SK-N-SH treated with all-trans-retinoic acid at 6 μM for 48 hours (cell line): ENCODE measurements at regions not wholly inside any gene's neighbourhood (a gene's known extent, or its start where the extent isn't known, plus 50 kb on each side); places are given as distances from the start of the nearest gene placed in this dataset.

Experiments
- ATAC-seq: fragments of 200-7000 bp; cut with Tn5 transposase; 3 replicates; pipeline ENCODE4 v1.9.1; 2020; ENCODE audit warnings: mild to moderate bottlenecking, moderate library complexity
- ARNTL ChIP-seq: fragments of 450-650 bp; formaldehyde crosslinking; IDR thresholded peaks from 2 replicates; pipeline ENCODE4 v1.5.0; 2020; ENCODE audit warnings: low read depth, mild to moderate bottlenecking, moderate library complexity, borderline replicate concordance
- BACH2 ChIP-seq: fragments of 250-450 bp; sonication (Bioruptor Pico); IDR thresholded peaks from 2 replicates; pipeline ENCODE4 v1.9.0; 2021; ENCODE audit warnings: mild to moderate bottlenecking, borderline replicate concordance
- CREB5 ChIP-seq: fragments of 250-450 bp; sonication (Bioruptor Pico); IDR thresholded peaks from 2 replicates; pipeline ENCODE4 v1.5.1; 2020; ENCODE audit warnings: low read depth, mild to moderate bottlenecking, moderate library complexity
- CSDC2 ChIP-seq: fragments of 250-450 bp; sonication (Bioruptor Pico); IDR thresholded peaks from 2 replicates; pipeline ENCODE4 v1.5.0; 2020; ENCODE audit warnings: mild to moderate bottlenecking, moderate library complexity
- ESRRG ChIP-seq: fragments of 250-450 bp; sonication (Bioruptor Pico); IDR thresholded peaks from 2 replicates; pipeline ENCODE4 v1.6.1; 2021; ENCODE audit warnings: mild to moderate bottlenecking
- GLIS3 ChIP-seq: fragments of 250-450 bp; sonication (Bioruptor Pico); IDR thresholded peaks from 2 replicates; pipeline ENCODE4 v1.5.0; 2020; ENCODE audit warnings: mild to moderate bottlenecking, moderate library complexity
- ISL1 ChIP-seq: fragments of 250-450 bp; sonication (Bioruptor Pico); IDR thresholded peaks from 2 replicates; pipeline ENCODE4 v2.1.2; 2022; ENCODE audit warnings: mild to moderate bottlenecking, moderate library complexity
- PPARA ChIP-seq: fragments of 250-450 bp; sonication (Bioruptor Pico); IDR thresholded peaks from 2 replicates; pipeline ENCODE4 v1.5.0; 2020; ENCODE audit warnings: mild to moderate bottlenecking, borderline replicate concordance
- RARB ChIP-seq: fragments of 250-450 bp; sonication (Bioruptor Pico); IDR thresholded peaks from 2 replicates; pipeline ENCODE4 v1.8.0; 2021; ENCODE audit warnings: mild to moderate bottlenecking, moderate library complexity
- SNAI2 ChIP-seq: fragments of 250-450 bp; sonication (Bioruptor Pico); IDR thresholded peaks from 2 replicates; pipeline ENCODE4 v1.5.0; 2020; ENCODE audit warnings: mild to moderate bottlenecking, moderate library complexity
- TCF4 ChIP-seq: fragments of 250-450 bp; sonication (Bioruptor Pico); IDR thresholded peaks from 2 replicates; pipeline ENCODE4 v1.8.0; 2021; ENCODE audit warnings: mild to moderate bottlenecking, moderate library complexity, borderline replicate concordance
- TOX ChIP-seq: fragments of 250-450 bp; sonication (Bioruptor Pico); IDR thresholded peaks from 2 replicates; pipeline ENCODE4 v1.8.0; 2021; ENCODE audit warnings: mild to moderate bottlenecking, moderate library complexity, borderline replicate concordance
- ZC3H10 ChIP-seq: fragments of 250-450 bp; sonication (Bioruptor Pico); IDR thresholded peaks from 2 replicates; pipeline ENCODE4 v1.5.1; 2021; ENCODE audit warnings: mild to moderate bottlenecking, moderate library complexity
- ZFP3 ChIP-seq: fragments of 250-450 bp; sonication (Bioruptor Pico); IDR thresholded peaks from 2 replicates; pipeline ENCODE4 v1.5.0; 2020; ENCODE audit warnings: mild to moderate bottlenecking, moderate library complexity
- ZFP30 ChIP-seq: fragments of 450-650 bp; formaldehyde crosslinking; IDR thresholded peaks from 2 replicates; pipeline ENCODE4 v1.5.0; 2022; ENCODE audit warnings: mild to moderate bottlenecking, moderate library complexity
- ZNF565 ChIP-seq: fragments of 450-650 bp; formaldehyde crosslinking; conservative IDR thresholded peaks from 2 replicates; pipeline ENCODE4 v1.5.0; 2020; ENCODE audit warnings: low read depth, mild to moderate bottlenecking, moderate library complexity
- ZNF70 ChIP-seq: fragments of 450-650 bp; formaldehyde crosslinking; IDR thresholded peaks from 2 replicates; pipeline ENCODE4 v1.5.0; 2020; ENCODE audit warnings: mild to moderate bottlenecking, moderate library complexity
- ZNF8 ChIP-seq: fragments of 450-650 bp; formaldehyde crosslinking; IDR thresholded peaks from 2 replicates; pipeline ENCODE4 v1.5.0; 2020; ENCODE audit warnings: mild to moderate bottlenecking, moderate library complexity
- TF ChIP-seq, protein P1 (sequence below): fragments of 250-450 bp; sonication (Bioruptor Pico); IDR thresholded peaks from 2 replicates; pipeline ENCODE4 v1.5.0; 2020; ENCODE audit warnings: mild to moderate bottlenecking, moderate library complexity
- TF ChIP-seq, protein P2 (sequence below): fragments of 250-450 bp; sonication (Bioruptor Pico); IDR thresholded peaks from 2 replicates; pipeline ENCODE4 v1.8.0; 2021; ENCODE audit warnings: low read depth, mild to moderate bottlenecking, moderate library complexity, borderline replicate concordance
- TF ChIP-seq, protein P3 (sequence below): fragments of 250-450 bp; sonication (Bioruptor Pico); IDR thresholded peaks from 2 replicates; pipeline ENCODE4 v1.5.1; 2021; ENCODE audit warnings: mild to moderate bottlenecking, moderate library complexity
- TF ChIP-seq, protein P4 (sequence below): fragments of 250-450 bp; sonication (Bioruptor Pico); IDR thresholded peaks from 2 replicates; pipeline ENCODE4 v1.8.0; 2020; ENCODE audit warnings: mild to moderate bottlenecking, moderate library complexity, borderline replicate concordance

DNA sequence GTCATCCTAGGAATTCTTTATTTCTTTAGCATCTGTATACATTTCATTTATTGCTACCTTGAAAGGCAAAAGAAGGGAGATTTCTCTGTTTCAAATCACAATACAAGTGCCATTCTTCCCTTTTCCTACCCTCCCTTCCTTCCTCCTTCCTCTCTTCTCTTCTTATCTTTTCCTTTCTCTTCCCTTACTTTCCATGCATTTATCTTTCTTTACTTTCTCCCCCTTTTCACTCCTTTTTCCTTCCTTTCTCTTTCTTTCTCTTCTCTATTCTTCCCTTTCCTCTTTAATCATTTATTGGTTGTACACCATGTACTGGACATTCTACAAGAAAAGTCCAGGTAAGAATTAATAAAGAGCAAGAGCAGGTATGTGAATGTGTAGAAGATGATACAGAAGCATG lies 251.0 kb upstream of the PEX5L start (continued):
- TF ChIP-seq, protein P1, sequence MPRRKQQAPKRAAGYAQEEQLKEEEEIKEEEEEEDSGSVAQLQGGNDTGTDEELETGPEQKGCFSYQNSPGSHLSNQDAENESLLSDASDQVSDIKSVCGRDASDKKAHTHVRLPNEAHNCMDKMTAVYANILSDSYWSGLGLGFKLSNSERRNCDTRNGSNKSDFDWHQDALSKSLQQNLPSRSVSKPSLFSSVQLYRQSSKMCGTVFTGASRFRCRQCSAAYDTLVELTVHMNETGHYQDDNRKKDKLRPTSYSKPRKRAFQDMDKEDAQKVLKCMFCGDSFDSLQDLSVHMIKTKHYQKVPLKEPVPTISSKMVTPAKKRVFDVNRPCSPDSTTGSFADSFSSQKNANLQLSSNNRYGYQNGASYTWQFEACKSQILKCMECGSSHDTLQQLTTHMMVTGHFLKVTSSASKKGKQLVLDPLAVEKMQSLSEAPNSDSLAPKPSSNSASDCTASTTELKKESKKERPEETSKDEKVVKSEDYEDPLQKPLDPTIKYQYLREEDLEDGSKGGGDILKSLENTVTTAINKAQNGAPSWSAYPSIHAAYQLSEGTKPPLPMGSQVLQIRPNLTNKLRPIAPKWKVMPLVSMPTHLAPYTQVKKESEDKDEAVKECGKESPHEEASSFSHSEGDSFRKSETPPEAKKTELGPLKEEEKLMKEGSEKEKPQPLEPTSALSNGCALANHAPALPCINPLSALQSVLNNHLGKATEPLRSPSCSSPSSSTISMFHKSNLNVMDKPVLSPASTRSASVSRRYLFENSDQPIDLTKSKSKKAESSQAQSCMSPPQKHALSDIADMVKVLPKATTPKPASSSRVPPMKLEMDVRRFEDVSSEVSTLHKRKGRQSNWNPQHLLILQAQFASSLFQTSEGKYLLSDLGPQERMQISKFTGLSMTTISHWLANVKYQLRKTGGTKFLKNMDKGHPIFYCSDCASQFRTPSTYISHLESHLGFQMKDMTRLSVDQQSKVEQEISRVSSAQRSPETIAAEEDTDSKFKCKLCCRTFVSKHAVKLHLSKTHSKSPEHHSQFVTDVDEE: no peak
- TF ChIP-seq, protein P2, sequence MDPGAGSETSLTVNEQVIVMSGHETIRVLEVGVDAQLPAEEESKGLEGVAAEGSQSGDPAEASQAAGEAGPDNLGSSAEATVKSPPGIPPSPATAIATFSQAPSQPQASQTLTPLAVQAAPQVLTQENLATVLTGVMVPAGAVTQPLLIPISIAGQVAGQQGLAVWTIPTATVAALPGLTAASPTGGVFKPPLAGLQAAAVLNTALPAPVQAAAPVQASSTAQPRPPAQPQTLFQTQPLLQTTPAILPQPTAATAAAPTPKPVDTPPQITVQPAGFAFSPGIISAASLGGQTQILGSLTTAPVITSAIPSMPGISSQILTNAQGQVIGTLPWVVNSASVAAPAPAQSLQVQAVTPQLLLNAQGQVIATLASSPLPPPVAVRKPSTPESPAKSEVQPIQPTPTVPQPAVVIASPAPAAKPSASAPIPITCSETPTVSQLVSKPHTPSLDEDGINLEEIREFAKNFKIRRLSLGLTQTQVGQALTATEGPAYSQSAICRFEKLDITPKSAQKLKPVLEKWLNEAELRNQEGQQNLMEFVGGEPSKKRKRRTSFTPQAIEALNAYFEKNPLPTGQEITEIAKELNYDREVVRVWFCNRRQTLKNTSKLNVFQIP (CRISPR knock-in tag): no peak
- no peak for TF ChIP-seq PPARA (CRISPR knock-in tag)
- no peak for TF ChIP-seq ESRRG (CRISPR knock-in tag)
- no peak for TF ChIP-seq TOX (CRISPR knock-in tag)
- TF ChIP-seq BACH2 (CRISPR knock-in tag): no peak
- no peak for TF ChIP-seq CSDC2 (CRISPR knock-in tag)
- TF ChIP-seq SNAI2 (CRISPR knock-in tag): no peak
- TF ChIP-seq TCF4 (CRISPR knock-in tag): no peak
- TF ChIP-seq GLIS3 (CRISPR knock-in tag): no peak
- no peak for TF ChIP-seq CREB5 (CRISPR knock-in tag)

- no peak for ATAC-seq
- TF ChIP-seq CSDC2 (CRISPR knock-in tag) (no peak), ZNF565 (CRISPR knock-in tag) (no peak), ISL1 (CRISPR knock-in tag) (no peak), TOX (CRISPR knock-in tag) (no peak), PPARA (CRISPR knock-in tag) (no peak), GLIS3 (CRISPR knock-in tag) (no peak), BACH2 (CRISPR knock-in tag) (no peak), CREB5 (CRISPR knock-in tag) (no peak), RARB (no peak), ZFP30 (CRISPR knock-in tag) (no peak), ZNF70 (CRISPR knock-in tag) (no peak)
- TF ChIP-seq, protein P1: no peak
Measured at GRCh38 chr3:180288816-180289215, 252.1 kb upstream of the PEX5L start.

- TF ChIP-seq ZFP3 (no peak), BACH2 (CRISPR knock-in tag) (no peak), RARB (no peak), ISL1 (CRISPR knock-in tag) (no peak), ZFP30 (CRISPR knock-in tag) (no peak), ZNF70 (CRISPR knock-in tag) (no peak), ARNTL (CRISPR knock-in tag) (no peak), ZNF8 (CRISPR knock-in tag) (no peak), CSDC2 (CRISPR knock-in tag) (no peak), ESRRG (CRISPR knock-in tag) (no peak), ZC3H10 (CRISPR knock-in tag) (no peak), CREB5 (CRISPR knock-in tag) (no peak)
- TF ChIP-seq, protein P3, sequence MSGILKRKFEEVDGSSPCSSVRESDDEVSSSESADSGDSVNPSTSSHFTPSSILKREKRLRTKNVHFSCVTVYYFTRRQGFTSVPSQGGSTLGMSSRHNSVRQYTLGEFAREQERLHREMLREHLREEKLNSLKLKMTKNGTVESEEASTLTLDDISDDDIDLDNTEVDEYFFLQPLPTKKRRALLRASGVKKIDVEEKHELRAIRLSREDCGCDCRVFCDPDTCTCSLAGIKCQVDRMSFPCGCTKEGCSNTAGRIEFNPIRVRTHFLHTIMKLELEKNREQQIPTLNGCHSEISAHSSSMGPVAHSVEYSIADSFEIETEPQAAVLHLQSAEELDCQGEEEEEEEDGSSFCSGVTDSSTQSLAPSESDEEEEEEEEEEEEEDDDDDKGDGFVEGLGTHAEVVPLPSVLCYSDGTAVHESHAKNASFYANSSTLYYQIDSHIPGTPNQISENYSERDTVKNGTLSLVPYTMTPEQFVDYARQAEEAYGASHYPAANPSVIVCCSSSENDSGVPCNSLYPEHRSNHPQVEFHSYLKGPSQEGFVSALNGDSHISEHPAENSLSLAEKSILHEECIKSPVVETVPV (CRISPR knock-in tag): no peak
- TF ChIP-seq, protein P4, sequence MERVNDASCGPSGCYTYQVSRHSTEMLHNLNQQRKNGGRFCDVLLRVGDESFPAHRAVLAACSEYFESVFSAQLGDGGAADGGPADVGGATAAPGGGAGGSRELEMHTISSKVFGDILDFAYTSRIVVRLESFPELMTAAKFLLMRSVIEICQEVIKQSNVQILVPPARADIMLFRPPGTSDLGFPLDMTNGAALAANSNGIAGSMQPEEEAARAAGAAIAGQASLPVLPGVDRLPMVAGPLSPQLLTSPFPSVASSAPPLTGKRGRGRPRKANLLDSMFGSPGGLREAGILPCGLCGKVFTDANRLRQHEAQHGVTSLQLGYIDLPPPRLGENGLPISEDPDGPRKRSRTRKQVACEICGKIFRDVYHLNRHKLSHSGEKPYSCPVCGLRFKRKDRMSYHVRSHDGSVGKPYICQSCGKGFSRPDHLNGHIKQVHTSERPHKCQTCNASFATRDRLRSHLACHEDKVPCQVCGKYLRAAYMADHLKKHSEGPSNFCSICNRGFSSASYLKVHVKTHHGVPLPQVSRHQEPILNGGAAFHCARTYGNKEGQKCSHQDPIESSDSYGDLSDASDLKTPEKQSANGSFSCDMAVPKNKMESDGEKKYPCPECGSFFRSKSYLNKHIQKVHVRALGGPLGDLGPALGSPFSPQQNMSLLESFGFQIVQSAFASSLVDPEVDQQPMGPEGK (CRISPR knock-in tag): no peak
- no peak for ATAC-seq
Measured at GRCh38 chr3:180290300-180290699, 253.6 kb upstream of the PEX5L start.
